Muscle of leg (tissue), 3 donors: ENCODE measurements at regions not wholly inside any gene's neighbourhood (a gene's known extent, or its start where the extent isn't known, plus 50 kb on each side); places are given as distances from the start of the nearest gene placed in this dataset.

ENCODE experiments used
- DNase-seq: peaks from one replicate; pipeline ENCODE4 v3.0.0; 2013
- H3K27ac ChIP-seq: one replicate; pipeline ENCODE4 v1.5.1; 2013; ENCODE audit warnings: mild to moderate bottlenecking, low read length, control low read depth
- H3K27me3 ChIP-seq: one replicate; pipeline ENCODE4 v1.6.1; 2013; ENCODE audit warnings: low read length; ENCODE audit not compliant: control insufficient read depth, insufficient read depth
- H3K36me3 ChIP-seq: one replicate; pipeline ENCODE4 v1.6.1; 2013; ENCODE audit warnings: low read length; ENCODE audit not compliant: control insufficient read depth, insufficient read depth
- H3K4me1 ChIP-seq: one replicate; pipeline ENCODE4 v1.6.1; 2013; ENCODE audit warnings: low read length; ENCODE audit not compliant: control insufficient read depth, insufficient read depth
- H3K4me3 ChIP-seq: one replicate; pipeline ENCODE4 v1.5.1; 2013; ENCODE audit warnings: low read length, control low read depth
- H3K9me3 ChIP-seq: replicated peaks from 2 replicates; pipeline ENCODE4 v1.6.1; 2013; ENCODE audit warnings: low read depth, low read length; ENCODE audit not compliant: control insufficient read depth
- WGBS: methylation state at CpG from one replicate; pipeline ENCODE4 v1.1.5; 2013; ENCODE audit warnings: missing lambda C conversion rate; ENCODE audit not compliant: insufficient coverage; 5-methylcytosine and 5-hydroxymethylcytosine counted together

DNA sequence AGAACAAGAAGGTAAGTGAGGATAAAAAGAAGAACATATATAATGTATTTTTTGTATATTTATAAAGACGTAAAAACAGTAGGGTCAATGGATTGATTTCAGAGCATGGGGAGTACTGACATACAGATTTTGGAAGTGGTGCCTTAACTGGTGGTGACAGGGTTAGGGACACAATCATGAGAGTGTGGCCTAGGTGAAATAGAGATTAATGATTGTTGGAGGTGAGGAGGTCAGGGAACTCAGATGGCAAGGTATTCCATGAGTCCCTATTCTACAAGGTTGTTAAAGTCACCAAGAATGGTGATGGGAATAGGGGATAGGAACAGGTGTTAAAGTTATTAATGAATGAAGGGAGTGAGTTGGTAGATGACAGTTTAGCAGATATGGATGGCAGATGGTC lies 210.8 kb downstream of the SEMA6A start:
- Histone ChIP-seq H3K27me3 (no peaks in the 10 kb centered on the region), H3K4me1 (peaks cover 31% of the 10 kb centered on the region), H3K9me3 (no peaks in the 10 kb centered on the region), H3K36me3 (no peaks in the 10 kb centered on the region), H3K4me3 (no peak overlapping the region), H3K27ac (no peak overlapping the region)
- DNase-seq = no peak
- WGBS = no CpG with 5 or more reads among the region's 1 CpG

DNA sequence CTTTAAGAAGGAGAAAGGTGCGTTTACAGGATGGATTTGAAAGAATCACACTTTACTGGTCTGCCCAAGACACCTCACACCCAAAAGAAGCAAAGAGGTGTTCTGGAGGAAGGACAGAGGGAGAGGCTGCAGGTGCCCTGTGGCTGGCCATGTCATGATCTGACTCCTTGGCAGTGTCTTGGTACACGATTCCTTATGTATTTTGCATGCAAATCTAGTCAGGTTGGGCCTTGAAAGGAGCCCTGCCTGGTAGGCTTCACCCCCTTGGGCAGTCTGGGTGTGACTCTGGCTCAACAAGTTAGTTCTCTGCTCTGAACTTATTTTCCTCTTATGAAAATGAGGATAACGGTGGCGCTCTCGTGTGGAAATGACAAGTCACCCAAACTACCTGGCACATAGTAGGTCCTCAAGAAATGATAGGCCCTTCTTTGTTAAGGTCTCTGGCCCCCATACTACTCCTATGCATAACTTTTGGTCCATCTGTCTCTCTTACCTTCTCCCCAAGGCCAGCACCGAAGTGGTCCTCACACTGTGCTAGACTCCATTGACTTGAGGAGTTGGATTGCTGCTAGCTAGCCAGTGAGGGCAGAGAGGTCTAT lies 212.5 kb downstream of the SEMA6A start:
- H3K27ac ChIP-seq = no peak overlapping the region
- H3K27me3 ChIP-seq = no peaks in the 10 kb centered on the region
- no peaks in the 10 kb centered on the region for H3K36me3 ChIP-seq
- DNase-seq = no peak
- peak overlapping the region; percentile 39 for H3K4me3 ChIP-seq
- no peaks in the 10 kb centered on the region for H3K9me3 ChIP-seq
- H3K4me1 ChIP-seq = peaks cover 39% of the 10 kb centered on the region
- WGBS = 100% methylated on average over 3 of the region's 6 CpGs

- no peaks in the 10 kb centered on the region for H3K36me3 ChIP-seq
- H3K27ac ChIP-seq = peak overlapping the region; percentile 76
- H3K4me3 ChIP-seq = peak overlapping the region; percentile 39
- no peaks in the 10 kb centered on the region for H3K9me3 ChIP-seq
- no peaks in the 10 kb centered on the region for H3K27me3 ChIP-seq
- WGBS = 25% methylated on average over 50 of the region's 53 CpGs
- H3K4me1 ChIP-seq = peaks cover 39% of the 10 kb centered on the region
- DNase-seq = peak; percentile 53
Measured at GRCh38 chr5:116361171-116361967, 213.3 kb downstream of the SEMA6A start.

DNA sequence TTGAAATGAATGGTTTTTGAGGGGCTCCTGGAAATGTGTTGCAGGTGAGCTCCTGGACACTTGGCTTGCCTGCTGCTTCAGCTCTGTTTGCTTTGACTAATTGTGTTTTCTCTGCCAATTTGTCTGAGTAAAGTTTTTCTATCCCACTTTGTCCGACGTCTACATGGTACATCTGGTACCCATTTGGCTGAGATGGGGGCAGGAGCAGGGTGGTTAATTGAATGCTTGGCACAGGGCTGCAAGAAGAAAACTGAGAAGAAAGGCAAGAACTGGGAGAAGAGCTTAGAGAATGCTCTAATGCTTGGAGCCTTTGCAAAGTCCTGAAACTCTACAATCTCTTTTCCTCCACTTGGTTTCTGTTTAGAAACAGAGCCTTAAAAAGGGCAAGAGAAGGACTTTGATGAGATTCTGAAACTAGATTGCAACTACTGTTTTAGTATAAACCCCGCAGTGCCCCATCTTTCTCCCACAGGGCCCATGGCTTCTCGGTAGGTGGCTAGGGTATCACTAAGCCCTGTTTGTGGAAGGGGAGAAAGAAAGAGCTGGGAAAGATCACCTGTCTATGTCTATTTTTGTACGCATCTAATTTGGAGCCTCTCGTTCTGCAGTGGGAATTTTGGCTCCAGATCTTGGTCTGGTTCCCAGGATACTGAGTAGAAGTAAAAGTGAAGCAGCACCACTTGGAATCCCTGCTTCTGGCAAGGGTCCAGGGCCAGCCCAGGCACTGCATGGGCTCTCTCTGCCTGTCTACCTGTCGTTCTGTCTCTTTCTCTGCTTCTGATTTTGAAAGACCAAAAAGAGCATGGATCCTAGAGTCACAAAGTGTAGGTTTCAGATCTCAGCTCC lies 214.4 kb downstream of the SEMA6A start:
- Histone ChIP-seq H3K36me3 (no peaks in the 10 kb centered on the region), H3K9me3 (no peaks in the 10 kb centered on the region), H3K4me1 (peaks cover 39% of the 10 kb centered on the region), H3K27ac (peak overlapping the region; percentile 76), H3K27me3 (no peaks in the 10 kb centered on the region), H3K4me3 (no peak overlapping the region)
- WGBS = 21% methylated on average over 5 of the region's 7 CpGs
- DNase-seq = peak; percentile 86

DNA sequence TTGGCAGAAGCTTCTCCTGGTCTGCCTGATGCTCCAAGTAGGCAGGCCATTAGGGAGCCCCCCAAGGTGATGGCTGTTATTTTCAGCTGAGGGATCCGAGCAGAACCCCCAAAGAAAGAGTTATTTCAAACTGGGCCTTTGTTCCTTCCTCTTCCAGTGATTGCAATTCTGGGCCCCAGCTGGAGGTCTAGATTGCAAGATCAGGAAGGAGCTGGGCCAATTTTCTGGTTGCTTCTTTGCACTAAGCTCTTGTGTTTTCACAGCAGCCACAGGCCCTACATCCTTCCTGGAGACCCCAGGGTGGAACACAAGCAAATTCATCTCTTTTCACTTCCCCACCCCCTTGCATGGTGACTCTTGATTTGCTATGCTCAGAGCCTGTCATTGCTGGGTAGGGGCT lies 215.0 kb downstream of the SEMA6A start:
- H3K36me3 ChIP-seq = no peaks in the 10 kb centered on the region
- WGBS = no CpG with 5 or more reads among the region's 1 CpG
- H3K9me3 ChIP-seq = no peaks in the 10 kb centered on the region
- H3K27ac ChIP-seq = peak overlapping the region; percentile 8
- H3K4me3 ChIP-seq = no peak overlapping the region
- no peaks in the 10 kb centered on the region for H3K27me3 ChIP-seq
- DNase-seq = peak; percentile 40
- H3K4me1 ChIP-seq = peaks cover 39% of the 10 kb centered on the region

DNA sequence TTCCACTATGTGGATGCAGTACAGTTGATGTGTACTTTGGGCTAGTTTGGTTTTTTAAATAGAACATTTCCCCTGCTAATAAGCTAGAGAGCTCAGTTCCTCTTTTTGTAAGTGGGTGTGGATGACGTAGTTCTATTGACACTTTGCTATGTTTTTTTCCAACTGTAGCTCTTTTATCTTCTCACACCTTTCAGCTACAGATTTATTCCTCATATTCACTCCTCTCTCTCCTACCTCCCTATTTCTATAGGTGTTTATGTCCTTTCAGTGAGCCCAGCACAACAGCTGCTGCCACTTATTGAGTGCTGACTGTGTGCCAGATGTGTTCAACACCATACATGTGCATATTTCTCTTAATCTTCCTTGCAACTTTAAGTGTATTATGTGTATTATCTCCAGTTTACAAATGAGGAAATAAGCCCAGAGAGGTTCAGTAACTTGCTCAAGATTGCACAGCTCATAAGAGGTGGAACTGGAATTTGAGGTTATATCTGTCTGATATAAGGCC lies 215.7 kb downstream of the SEMA6A start:
- no peak overlapping the region for H3K27ac ChIP-seq
- H3K4me1 ChIP-seq = peaks cover 39% of the 10 kb centered on the region
- WGBS = no CpG with 5 or more reads among the region's 1 CpG
- no peaks in the 10 kb centered on the region for H3K9me3 ChIP-seq
- peak; percentile 41 for DNase-seq
- H3K27me3 ChIP-seq = no peaks in the 10 kb centered on the region
- no peaks in the 10 kb centered on the region for H3K36me3 ChIP-seq
- no peak overlapping the region for H3K4me3 ChIP-seq

- H3K4me1 ChIP-seq = peaks cover 39% of the 10 kb centered on the region
- no peaks in the 10 kb centered on the region for H3K36me3 ChIP-seq
- no peak for DNase-seq
- no peak overlapping the region for H3K4me3 ChIP-seq
- no peaks in the 10 kb centered on the region for H3K27me3 ChIP-seq
- H3K27ac ChIP-seq = no peak overlapping the region
- no peaks in the 10 kb centered on the region for H3K9me3 ChIP-seq
Measured at GRCh38 chr5:116358015-116358523, 216.6 kb downstream of the SEMA6A start.

DNA sequence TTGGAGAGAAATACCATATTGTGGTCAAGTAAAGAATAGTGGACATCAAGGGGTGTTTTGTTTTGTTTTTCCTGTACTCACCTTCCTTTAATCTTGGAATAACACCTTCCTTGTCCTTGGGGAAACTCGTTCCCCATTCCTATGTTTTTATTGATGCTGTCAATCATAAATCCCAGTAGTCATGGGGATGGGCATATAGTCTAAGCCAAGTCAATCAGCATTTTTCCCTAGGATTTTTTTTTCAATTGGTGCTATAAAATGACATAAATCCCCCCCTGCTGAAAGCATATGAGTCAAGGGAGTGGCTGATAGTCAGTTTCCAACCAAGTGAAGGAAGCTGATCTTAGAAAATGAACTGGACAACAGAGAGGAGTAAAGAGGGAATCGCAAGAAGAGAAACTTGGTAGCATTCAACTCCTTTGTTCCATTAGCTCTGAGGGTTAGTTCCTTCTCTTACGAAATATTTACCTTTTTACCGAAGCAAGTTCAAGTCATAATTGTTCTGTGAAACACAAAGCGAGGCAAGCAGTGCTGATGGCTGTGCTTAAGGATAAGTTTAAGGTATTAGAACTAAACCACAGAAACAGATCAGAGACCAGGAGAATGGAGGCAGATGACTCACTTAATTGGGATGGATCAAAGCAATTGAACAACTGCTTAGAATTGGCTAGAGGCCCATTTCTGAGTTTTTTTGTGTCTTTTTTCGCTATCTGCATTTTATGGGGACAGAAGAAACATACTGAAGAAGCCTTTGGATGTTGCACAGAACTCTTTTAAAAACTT lies 218.6 kb downstream of the SEMA6A start:
- Histone ChIP-seq H3K27me3 (no peaks in the 10 kb centered on the region), H3K36me3 (no peaks in the 10 kb centered on the region), H3K4me3 (no peak overlapping the region), H3K4me1 (peaks cover 28% of the 10 kb centered on the region), H3K9me3 (no peaks in the 10 kb centered on the region), H3K27ac (no peak overlapping the region)
- DNase-seq = no peak
- WGBS = 100% methylated on average over 1 of the region's 6 CpGs

- Histone ChIP-seq H3K9me3 (no peaks in the 10 kb centered on the region), H3K4me3 (no peak overlapping the region), H3K27ac (no peak overlapping the region), H3K36me3 (no peaks in the 10 kb centered on the region), H3K27me3 (no peaks in the 10 kb centered on the region), H3K4me1 (peaks cover 15% of the 10 kb centered on the region)
- no peak for DNase-seq
Measured at GRCh38 chr5:116354699-116355098, 219.9 kb downstream of the SEMA6A start.
